ENCODE measurements at regions not wholly inside any gene's neighbourhood (a gene's known extent, or its start where the extent isn't known, plus 50 kb on each side); places are given as distances from the start of the nearest gene placed in this dataset.

DNA sequence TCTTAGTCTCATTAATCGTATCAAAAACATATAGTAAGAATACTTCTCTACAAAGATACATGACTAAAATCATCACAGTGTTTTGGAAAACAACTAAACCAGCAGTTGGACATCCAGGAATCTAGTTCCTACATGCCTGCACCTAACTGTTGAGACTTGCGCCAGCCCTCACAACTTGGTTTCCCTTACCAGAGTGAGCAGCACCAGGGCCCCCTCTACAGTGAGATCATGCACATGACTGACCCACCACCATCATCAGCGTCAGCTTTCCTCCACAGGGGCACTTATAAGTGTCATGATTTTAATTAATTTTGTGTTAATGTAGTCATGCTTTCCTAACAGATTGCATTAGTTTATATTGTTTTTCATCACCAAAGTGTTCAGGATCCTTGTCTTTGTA lies 1322.0 kb downstream of the EFNB2 start:
- TF ChIP-seq, protein P1, sequence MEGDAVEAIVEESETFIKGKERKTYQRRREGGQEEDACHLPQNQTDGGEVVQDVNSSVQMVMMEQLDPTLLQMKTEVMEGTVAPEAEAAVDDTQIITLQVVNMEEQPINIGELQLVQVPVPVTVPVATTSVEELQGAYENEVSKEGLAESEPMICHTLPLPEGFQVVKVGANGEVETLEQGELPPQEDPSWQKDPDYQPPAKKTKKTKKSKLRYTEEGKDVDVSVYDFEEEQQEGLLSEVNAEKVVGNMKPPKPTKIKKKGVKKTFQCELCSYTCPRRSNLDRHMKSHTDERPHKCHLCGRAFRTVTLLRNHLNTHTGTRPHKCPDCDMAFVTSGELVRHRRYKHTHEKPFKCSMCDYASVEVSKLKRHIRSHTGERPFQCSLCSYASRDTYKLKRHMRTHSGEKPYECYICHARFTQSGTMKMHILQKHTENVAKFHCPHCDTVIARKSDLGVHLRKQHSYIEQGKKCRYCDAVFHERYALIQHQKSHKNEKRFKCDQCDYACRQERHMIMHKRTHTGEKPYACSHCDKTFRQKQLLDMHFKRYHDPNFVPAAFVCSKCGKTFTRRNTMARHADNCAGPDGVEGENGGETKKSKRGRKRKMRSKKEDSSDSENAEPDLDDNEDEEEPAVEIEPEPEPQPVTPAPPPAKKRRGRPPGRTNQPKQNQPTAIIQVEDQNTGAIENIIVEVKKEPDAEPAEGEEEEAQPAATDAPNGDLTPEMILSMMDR (IDR thresholded peaks at IDR 0.05) = no peak
- TF ChIP-seq POLR2A (IDR thresholded peaks at IDR 0.05) = no peak

Measured in right lobe of liver (tissue), 4 donors.